ENCODE measurements at regions not wholly inside any gene's neighbourhood (a gene's known extent, or its start where the extent isn't known, plus 50 kb on each side); places are given as distances from the start of the nearest gene placed in this dataset.

DNA sequence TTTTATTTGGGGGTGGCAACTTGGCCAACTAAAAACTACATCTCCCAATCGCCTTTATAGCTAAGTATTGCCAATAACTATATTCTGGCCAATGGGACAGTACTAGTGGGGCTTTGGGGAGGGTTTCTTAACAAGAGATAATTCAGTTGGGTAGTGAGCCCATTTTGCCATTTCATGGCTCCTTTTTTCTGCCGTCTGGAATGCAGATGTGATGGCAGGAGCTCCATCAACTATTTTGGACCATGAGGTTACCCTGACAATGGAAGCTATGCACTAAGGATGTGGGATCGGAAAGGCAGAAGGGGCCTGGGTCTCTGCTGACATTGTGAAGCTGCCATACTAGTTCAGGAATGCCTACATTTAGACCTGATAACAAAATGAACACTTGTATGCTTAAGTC, 67.0 kb upstream of the FOXC1 start:
- CTCF ChIA-PET = interaction anchor here (0.9 to 4.7 kb wide), 2 partner anchors 10 to 13 kb away, joined by 3 to 20 read pairs; no protein-coding TSS in a partner anchor
- DNase-seq (ENCODE audit: low read depth, low spot score) = no peak
- H3K4me3 ChIP-seq (ENCODE audit: low read depth, low read length) = no peak overlapping the region
- TF ChIP-seq, protein P1, sequence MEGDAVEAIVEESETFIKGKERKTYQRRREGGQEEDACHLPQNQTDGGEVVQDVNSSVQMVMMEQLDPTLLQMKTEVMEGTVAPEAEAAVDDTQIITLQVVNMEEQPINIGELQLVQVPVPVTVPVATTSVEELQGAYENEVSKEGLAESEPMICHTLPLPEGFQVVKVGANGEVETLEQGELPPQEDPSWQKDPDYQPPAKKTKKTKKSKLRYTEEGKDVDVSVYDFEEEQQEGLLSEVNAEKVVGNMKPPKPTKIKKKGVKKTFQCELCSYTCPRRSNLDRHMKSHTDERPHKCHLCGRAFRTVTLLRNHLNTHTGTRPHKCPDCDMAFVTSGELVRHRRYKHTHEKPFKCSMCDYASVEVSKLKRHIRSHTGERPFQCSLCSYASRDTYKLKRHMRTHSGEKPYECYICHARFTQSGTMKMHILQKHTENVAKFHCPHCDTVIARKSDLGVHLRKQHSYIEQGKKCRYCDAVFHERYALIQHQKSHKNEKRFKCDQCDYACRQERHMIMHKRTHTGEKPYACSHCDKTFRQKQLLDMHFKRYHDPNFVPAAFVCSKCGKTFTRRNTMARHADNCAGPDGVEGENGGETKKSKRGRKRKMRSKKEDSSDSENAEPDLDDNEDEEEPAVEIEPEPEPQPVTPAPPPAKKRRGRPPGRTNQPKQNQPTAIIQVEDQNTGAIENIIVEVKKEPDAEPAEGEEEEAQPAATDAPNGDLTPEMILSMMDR (IDR thresholded peaks at IDR 0.05; ENCODE audit: insufficient read depth, low read length, missing control alignments) = no peak
- POLR2A ChIA-PET = no interaction called here

DNA sequence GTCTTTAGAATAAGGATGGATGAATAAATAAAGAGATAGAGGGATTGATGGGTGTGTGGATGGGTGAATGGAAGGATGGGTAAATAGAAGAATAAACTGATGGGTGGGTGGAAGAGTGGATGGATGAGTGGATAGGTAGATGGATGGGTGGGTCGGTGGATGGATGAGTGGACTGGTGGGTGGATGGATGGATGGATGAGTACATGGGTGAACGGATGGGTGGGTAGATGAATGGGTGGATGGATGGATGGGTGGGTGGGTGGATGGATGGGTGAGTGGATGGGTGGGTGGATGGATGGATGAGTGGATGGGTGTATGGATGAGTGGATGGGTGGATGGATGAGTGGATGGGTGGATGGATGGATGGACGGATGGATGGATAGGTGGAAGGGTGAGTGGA, 65.7 kb upstream of the FOXC1 start:
- no peak for DNase-seq (ENCODE audit: low read depth, low spot score)
- TF ChIP-seq, protein P1 (IDR thresholded peaks at IDR 0.05; ENCODE audit: insufficient read depth, low read length, missing control alignments) = no peak
- POLR2A ChIA-PET = no interaction called here
- CTCF ChIA-PET = interaction anchor here (4.7 kb wide), 1 partner anchor 12 kb away, joined by 20 read pairs; no protein-coding TSS in a partner anchor
- H3K4me3 ChIP-seq (ENCODE audit: low read depth, low read length) = no peak overlapping the region

DNA sequence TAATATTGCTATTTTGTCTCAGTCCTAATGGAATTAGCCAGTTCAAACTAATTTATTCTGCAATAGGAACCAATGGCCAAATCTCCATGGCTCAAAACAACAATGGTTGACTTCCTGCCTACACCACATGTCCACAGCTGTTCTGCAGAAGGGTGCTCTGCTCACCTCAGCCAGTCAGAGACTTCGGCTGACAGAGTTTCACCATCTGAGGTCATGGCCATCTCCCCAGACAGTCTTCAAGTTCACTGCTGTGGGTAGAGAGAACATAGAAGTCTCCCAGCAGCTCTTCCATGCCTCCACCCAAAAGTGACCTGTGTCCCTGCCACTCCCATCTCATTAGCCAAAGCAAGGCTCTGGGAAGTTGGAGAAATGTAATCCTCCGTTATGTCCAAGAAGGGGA, 65.1 kb upstream of the FOXC1 start:
- no peak for DNase-seq (ENCODE audit: low read depth, low spot score)
- TF ChIP-seq, protein P1 (IDR thresholded peaks at IDR 0.05; ENCODE audit: insufficient read depth, low read length, missing control alignments) = no peak
- no peak overlapping the region for H3K4me3 ChIP-seq (ENCODE audit: low read depth, low read length)
- POLR2A ChIA-PET = no interaction called here
- CTCF ChIA-PET = interaction anchor here (4.7 kb wide), 1 partner anchor 11 kb away, joined by 20 read pairs; no protein-coding TSS in a partner anchor

DNA sequence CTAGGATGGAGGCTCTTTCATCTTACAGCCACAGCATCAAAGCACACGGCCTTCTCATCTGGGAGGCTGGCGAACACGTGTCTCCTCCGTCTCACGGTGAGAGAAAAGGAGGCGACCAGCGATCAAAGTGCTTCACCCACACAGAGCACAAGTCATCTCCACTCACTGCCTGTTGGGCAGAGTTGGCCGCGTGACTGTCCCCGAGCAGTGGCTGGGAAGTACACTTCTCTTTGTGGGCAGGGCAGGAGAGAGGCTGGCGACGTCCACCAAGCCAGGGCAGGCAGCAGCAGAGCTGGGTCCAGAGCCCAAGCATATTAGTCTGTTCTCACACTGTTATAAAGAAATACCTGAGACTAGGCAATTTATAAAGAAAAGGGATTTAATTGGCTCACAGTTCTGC, 64.1 kb upstream of the FOXC1 start:
- H3K4me3 ChIP-seq (ENCODE audit: low read depth, low read length) = no peak overlapping the region
- ChIA-PET CTCF (interaction anchor here (1.1 to 4.7 kb wide), 3 partner anchors 9 to 22 kb away, joined by 3 to 20 read pairs (median 4); no protein-coding TSS in a partner anchor), POLR2A (no interaction called here)
- no peak for DNase-seq (ENCODE audit: low read depth, low spot score)
- TF ChIP-seq, protein P1 (IDR thresholded peaks at IDR 0.05; ENCODE audit: insufficient read depth, low read length, missing control alignments) = no peak

DNA sequence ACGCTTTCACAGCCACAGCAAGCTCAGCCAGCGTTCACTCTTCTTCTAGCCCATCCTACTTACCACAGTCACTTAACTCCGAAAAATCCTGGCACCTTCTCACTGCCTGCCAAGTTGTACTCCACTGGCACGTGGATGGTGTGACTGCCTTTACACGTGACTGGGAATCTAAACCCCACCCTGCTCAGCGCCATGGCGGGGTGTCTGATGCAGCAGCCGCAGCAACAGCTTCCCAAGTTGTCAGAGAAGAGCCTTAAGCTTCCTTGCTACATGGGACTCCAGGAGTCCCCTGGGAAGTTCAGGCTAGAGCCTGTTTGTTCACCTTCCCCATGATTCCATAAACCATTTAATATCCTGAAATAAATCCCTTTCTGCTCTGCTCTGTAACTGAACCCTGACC, 61.9 kb upstream of the FOXC1 start:
- no peak for DNase-seq (ENCODE audit: low read depth, low spot score)
- TF ChIP-seq, protein P1 (IDR thresholded peaks at IDR 0.05; ENCODE audit: insufficient read depth, low read length, missing control alignments) = no peak
- CTCF ChIA-PET = no interaction called here
- POLR2A ChIA-PET = no interaction called here
- no peak overlapping the region for H3K4me3 ChIP-seq (ENCODE audit: low read depth, low read length)

DNA sequence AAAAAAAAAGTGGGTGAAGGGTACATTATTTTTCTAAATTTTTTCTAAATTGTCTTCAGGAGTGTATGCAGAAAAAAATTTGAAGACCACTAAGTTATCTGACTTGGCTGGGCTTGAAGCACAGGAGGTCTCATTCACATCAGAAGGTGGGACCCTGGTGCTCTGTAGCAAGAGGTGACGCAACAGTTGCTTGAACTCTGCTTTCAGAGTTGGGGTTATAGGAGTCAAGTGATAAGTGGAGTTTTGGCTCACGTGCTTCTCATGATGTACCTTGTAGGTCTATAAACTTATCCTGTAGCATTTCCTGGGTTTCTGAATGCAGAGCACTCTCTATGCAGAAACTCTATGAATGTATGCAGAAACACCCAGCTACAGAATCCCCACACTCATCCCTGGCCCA, 58.5 kb upstream of the FOXC1 start:
- DNase-seq (ENCODE audit: low read depth, low spot score) = no peak
- ChIA-PET CTCF (interaction anchor here (3.8 kb wide), 1 partner anchor 11 kb away, joined by 21 read pairs; no protein-coding TSS in a partner anchor), POLR2A (no interaction called here)
- no peak overlapping the region for H3K4me3 ChIP-seq (ENCODE audit: low read depth, low read length)
- TF ChIP-seq, protein P1 (IDR thresholded peaks at IDR 0.05; ENCODE audit: insufficient read depth, low read length, missing control alignments) = no peak
